Large intestine (tissue), 3 donors: ENCODE measurements at regions not wholly inside any gene's neighbourhood (a gene's known extent, or its start where the extent isn't known, plus 50 kb on each side); places are given as distances from the start of the nearest gene placed in this dataset.

Experiments
- DNase-seq, 2 donors: peaks; one replicate each; pipeline versions ENCODE4 v3.0.0 to v3.0.0-alpha.2; 2013
- H3K27ac ChIP-seq: one replicate; pipeline ENCODE4 v1.5.1; 2013; ENCODE audit warnings: low read length
- H3K27me3 ChIP-seq: 2 replicates; pipeline ENCODE4 v1.6.1; 2013; ENCODE audit warnings: low read length; ENCODE audit not compliant: control insufficient read depth, insufficient read depth
- H3K36me3 ChIP-seq: 2 replicates; pipeline ENCODE4 v1.6.1; 2013; ENCODE audit warnings: low read length; ENCODE audit not compliant: control insufficient read depth, insufficient read depth
- H3K4me1 ChIP-seq: one replicate; pipeline ENCODE4 v1.6.1; 2013; ENCODE audit warnings: low read length; ENCODE audit not compliant: control insufficient read depth, insufficient read depth
- H3K4me3 ChIP-seq: one replicate; pipeline ENCODE4 v1.5.1; 2013; ENCODE audit warnings: low read length
- H3K9me3 ChIP-seq: one replicate; pipeline ENCODE4 v1.6.1; 2013; ENCODE audit warnings: mild to moderate bottlenecking, low read depth, low read length, moderate library complexity; ENCODE audit not compliant: control insufficient read depth
- WGBS: methylation state at CpG from one replicate; pipeline ENCODE4 v1.1.5; 2013; ENCODE audit warnings: low lambda C conversion rate; ENCODE audit not compliant: insufficient coverage; 5-methylcytosine and 5-hydroxymethylcytosine counted together

DNA sequence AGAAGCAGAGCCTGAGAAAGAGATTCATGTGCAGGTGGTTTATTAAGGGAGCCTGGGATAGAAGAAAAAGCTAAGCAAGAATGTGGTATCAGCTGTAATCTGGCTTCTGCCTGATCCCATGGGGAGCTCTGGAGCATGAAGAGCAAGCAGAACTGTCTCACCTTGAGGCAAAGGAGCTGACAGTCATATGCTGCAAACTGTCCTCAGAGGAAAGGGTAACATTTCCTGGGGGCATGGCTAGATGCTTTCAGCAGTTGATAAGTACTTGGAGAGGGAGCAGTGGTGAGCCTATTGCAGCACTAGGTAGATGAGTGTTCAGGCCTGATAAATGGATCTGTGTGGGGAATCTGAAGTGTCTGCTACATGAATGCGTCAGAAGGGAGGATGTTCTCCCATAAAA is 621.5 kb upstream of the BTBD3 start:
- no CpG with 5 or more reads among the region's 1 CpG for WGBS
- no peak for DNase-seq
- H3K36me3 ChIP-seq = no peaks in the 10 kb centered on the region
- H3K9me3 ChIP-seq = no peaks in the 10 kb centered on the region
- no peak overlapping the region for H3K27ac ChIP-seq
- no peaks in the 10 kb centered on the region for H3K4me1 ChIP-seq
- H3K4me3 ChIP-seq = no peak overlapping the region
- no peaks in the 10 kb centered on the region for H3K27me3 ChIP-seq

DNA sequence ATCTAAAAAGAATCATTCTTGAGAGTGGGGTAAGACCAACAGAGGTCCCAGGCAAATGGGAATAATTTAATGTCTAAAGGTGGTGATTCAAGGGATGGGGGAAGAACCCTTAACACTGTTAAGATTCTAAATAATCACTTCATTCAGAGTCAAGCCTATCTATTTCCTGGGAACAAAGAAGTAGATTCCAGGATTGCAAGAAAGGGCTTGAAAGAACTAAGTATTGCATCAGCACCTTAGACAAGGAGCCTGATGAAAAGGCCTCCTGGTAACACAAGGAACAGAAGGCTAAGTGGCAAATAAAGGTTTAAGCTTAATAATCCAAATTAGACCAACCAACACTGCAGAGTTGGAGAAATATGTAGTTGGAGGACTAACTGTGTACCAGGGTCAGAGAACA is 620.7 kb upstream of the BTBD3 start:
- no peak for DNase-seq
- no peaks in the 10 kb centered on the region for H3K27me3 ChIP-seq
- H3K4me3 ChIP-seq = no peak overlapping the region
- H3K9me3 ChIP-seq = no peaks in the 10 kb centered on the region
- no peaks in the 10 kb centered on the region for H3K4me1 ChIP-seq
- no peaks in the 10 kb centered on the region for H3K36me3 ChIP-seq
- no peak overlapping the region for H3K27ac ChIP-seq

DNA sequence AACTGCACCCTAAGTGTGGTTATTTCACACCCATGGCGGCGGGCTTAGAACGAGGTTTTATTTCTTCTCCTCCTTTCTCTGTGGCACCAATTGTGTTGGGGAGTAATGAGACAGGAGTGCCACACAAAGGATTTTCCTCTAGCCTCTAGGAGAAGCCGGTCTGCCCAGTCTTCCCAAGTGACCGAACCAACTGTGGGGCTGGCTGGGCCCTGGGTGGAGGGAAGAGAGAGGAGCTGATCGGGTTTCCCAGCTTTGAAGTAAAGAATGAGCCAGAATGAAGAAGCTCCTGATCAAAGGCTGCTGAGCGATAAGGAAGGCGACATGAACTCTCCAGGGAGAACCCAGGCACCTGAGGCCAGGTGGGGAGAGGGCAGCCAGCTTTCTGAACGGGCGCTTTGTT is 616.0 kb upstream of the BTBD3 start:
- Histone ChIP-seq H3K36me3 (no peaks in the 10 kb centered on the region), H3K4me3 (no peak overlapping the region), H3K27me3 (no peaks in the 10 kb centered on the region), H3K27ac (no peak overlapping the region), H3K9me3 (no peaks in the 10 kb centered on the region), H3K4me1 (no peaks in the 10 kb centered on the region)
- no peak for DNase-seq
- 75% methylated on average over 2 of the region's 10 CpGs for WGBS

DNA sequence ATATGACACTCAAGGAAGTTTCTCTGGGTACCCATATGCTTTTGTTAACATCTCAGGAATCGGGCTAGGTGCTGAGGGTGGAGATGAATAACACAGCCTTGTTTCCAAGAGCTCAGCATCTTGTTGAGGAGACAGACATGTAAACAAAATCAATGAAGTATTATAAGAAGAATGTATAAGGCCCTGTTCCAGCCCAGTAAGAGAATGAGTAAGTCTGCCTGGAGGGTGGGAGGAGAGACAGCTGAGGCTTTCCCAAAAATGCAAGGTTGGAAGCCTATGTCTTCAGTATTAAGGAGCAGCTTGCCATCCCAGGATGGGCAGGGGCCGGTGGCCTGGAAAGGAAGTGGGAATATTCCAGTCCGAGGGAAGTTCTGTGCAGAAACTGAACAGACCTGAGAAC is 615.3 kb upstream of the BTBD3 start:
- WGBS = no CpG with 5 or more reads among the region's 3 CpGs
- Histone ChIP-seq H3K4me1 (no peaks in the 10 kb centered on the region), H3K27me3 (no peaks in the 10 kb centered on the region), H3K27ac (no peak overlapping the region), H3K36me3 (no peaks in the 10 kb centered on the region), H3K4me3 (no peak overlapping the region), H3K9me3 (no peaks in the 10 kb centered on the region)
- DNase-seq = no peak

DNA sequence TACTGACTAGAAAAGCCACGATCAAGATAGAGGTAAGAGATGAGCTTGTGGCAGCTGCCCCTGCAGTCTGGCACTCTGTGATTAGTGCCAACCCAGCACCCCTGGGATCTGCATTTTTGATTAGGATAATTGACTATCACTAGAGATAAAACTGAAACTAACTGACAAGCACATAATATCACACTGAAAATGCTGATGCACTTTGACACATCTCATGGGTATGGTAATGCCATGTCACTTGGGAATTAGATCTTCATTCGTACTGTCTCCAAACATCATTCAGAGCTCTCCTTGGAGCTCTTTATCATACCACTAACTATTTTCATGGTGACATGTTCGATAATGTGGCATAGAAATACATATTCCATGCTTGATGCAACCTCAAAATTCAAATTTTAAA is 612.9 kb upstream of the BTBD3 start:
- no peaks in the 10 kb centered on the region for H3K36me3 ChIP-seq
- no peaks in the 10 kb centered on the region for H3K27me3 ChIP-seq
- no CpG with 5 or more reads among the region's 3 CpGs for WGBS
- H3K4me1 ChIP-seq = no peaks in the 10 kb centered on the region
- H3K9me3 ChIP-seq = no peaks in the 10 kb centered on the region
- no peak overlapping the region for H3K4me3 ChIP-seq
- DNase-seq = no peak
- no peak overlapping the region for H3K27ac ChIP-seq

DNA sequence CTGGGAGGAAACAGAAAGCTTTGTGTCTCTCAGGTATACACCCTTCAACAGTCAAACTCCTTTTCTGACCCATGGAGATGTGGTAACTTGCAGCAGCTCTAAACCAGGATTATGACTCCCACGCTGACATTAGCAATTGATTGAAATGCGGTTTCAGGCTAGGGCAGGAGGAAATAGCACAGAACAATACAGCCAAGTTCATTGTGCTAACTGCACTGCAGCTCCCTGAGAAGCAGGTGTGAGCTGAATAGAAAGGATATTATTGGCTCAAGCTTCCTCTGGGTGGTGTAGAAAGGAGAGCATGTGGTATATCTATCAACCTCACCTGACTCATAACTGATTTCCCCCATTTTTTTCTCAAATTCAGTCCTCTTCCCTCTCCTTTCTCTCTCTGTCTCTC is 612.3 kb upstream of the BTBD3 start:
- Histone ChIP-seq H3K4me1 (no peaks in the 10 kb centered on the region), H3K4me3 (no peak overlapping the region), H3K9me3 (no peaks in the 10 kb centered on the region), H3K36me3 (no peaks in the 10 kb centered on the region), H3K27ac (no peak overlapping the region), H3K27me3 (no peaks in the 10 kb centered on the region)
- DNase-seq = no peak
- WGBS = no CpG with 5 or more reads among the region's 2 CpGs

DNA sequence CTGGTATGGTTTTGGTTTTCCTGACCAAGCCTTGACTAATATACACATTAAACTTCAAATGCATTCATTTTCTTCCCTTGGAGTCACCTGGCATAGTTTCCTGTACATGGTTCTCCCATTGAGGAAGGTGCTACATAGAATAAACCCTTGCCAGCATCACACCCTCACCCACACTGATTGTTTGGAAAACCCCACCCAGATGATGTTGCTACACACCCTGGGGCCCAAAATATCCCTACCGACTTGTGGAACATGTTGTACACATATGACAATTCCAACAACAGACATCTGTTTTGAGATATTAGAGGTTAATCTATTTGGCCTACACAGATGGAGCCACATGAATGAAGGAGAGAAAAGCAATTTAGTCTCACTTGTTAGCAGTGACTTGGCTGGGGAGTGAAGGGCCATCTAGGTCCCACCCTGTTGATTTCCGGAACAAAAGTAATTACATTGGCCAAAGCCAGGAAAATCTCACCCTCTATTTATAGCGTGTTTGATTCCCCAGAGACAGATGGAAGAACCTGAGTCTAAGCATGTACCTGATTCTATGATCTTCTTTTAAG is 606.0 kb upstream of the BTBD3 start:
- WGBS = no CpG with 5 or more reads among the region's 3 CpGs
- no peaks in the 10 kb centered on the region for H3K36me3 ChIP-seq
- H3K9me3 ChIP-seq = no peaks in the 10 kb centered on the region
- H3K27me3 ChIP-seq = no peaks in the 10 kb centered on the region
- H3K27ac ChIP-seq = no peak overlapping the region
- no peak overlapping the region for H3K4me3 ChIP-seq
- H3K4me1 ChIP-seq = no peaks in the 10 kb centered on the region
- DNase-seq = no peak

DNA sequence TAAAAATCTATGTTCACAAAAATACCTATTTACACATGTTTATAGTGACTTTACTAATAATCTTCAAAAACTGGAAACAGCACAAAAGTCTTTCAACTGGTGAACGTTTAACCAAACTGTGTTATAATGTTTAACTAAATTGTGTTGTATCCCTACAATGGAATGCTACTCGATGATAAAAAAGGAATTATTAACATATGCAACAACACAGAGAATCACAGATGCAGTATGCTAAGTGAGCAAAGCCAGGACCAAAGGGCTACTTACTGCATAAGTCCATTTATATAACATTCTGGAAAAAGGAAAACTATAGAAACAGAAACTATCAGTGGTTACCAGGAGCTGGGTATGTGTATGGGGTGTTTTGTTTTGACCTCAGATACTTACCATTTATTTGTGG is 602.2 kb upstream of the BTBD3 start:
- H3K4me3 ChIP-seq = no peak overlapping the region
- WGBS = no CpG with 5 or more reads among the region's 2 CpGs
- peak; percentile 7 to 17 for DNase-seq
- no peaks in the 10 kb centered on the region for H3K27me3 ChIP-seq
- peaks cover 4% of the 10 kb centered on the region for H3K9me3 ChIP-seq
- peak overlapping the region; percentile 46 for H3K27ac ChIP-seq
- H3K4me1 ChIP-seq = no peaks in the 10 kb centered on the region
- H3K36me3 ChIP-seq = no peaks in the 10 kb centered on the region

DNA sequence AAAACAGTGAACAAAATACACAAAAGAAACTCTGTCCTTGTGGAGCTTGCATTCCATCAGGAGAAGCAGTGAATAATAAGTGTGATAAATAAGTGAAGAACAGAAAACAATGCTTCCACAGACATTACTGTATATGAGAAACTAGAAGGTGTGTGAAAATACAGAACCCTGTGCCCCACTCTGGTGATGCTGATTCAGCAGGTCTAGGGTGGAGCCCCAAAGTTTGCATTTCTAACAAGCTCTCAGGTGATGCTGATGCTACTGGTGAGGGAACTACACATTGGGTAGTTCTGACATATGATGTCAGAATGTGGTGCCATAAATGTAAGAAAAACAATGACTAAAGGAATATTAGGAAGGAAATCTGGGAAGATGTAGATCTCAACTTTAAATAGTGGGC is 601.4 kb upstream of the BTBD3 start:
- Histone ChIP-seq H3K27ac (peak overlapping the region; percentile 46), H3K27me3 (no peaks in the 10 kb centered on the region), H3K9me3 (peaks cover 4% of the 10 kb centered on the region), H3K4me3 (no peak overlapping the region), H3K36me3 (no peaks in the 10 kb centered on the region), H3K4me1 (no peaks in the 10 kb centered on the region)
- DNase-seq = no peak

DNA sequence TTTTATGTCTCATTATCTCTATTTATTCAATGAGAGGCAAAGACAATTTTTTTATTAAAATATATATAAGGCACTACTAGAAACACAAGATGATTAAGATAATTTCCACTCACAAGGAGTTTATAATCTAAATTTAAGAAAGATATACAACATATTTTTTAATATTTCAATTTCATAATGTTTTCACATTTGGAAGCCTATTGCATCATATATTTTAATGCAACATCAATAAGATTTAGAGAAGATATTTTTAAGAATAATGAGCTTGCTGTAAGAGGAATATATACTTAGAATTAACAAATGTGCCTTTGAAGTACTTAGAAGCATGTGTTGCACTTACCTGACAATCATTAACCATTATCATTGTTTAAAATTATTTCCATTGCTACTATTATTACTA is 597.7 kb upstream of the BTBD3 start:
- DNase-seq = no peak
- H3K36me3 ChIP-seq = no peaks in the 10 kb centered on the region
- no peak overlapping the region for H3K27ac ChIP-seq
- no peaks in the 10 kb centered on the region for H3K27me3 ChIP-seq
- no peaks in the 10 kb centered on the region for H3K4me1 ChIP-seq
- H3K9me3 ChIP-seq = peaks cover 9% of the 10 kb centered on the region
- no peak overlapping the region for H3K4me3 ChIP-seq

DNA sequence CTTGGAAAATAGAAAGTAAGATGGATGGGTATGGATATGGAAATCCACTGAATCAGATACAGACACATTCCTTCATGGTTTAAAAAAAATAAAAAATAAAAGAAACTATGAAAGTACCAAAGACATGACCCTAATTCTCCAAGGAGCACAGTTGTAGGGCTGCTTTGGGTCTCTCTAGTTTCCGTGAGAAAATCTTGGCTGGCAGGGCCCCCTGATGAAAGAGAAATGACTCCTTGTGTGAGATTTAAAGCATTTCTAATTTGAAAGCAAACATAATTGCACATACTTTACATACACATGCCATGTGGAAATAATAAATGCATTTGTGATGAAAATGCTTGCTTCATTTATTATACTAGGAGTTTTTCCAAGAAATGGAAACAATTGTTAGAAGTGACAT is 593.9 kb upstream of the BTBD3 start:
- Histone ChIP-seq H3K4me1 (no peaks in the 10 kb centered on the region), H3K4me3 (no peak overlapping the region), H3K36me3 (no peaks in the 10 kb centered on the region), H3K9me3 (peaks cover 5% of the 10 kb centered on the region), H3K27me3 (no peaks in the 10 kb centered on the region), H3K27ac (no peak overlapping the region)
- 80% methylated on average over 1 of the region's 1 CpG for WGBS
- DNase-seq = no peak
